Cardiac muscle cell (in vitro differentiated cells and primary cell): ENCODE measurements at regions not wholly inside any gene's neighbourhood (a gene's known extent, or its start where the extent isn't known, plus 50 kb on each side); places are given as distances from the start of the nearest gene placed in this dataset.

Experiments used
- DNase-seq, 2 donors: peaks; one replicate each; pipeline versions ENCODE4 v3.0.0 to v3.0.0-alpha.2; 2010 to 2017; ENCODE audit warnings: low read depth in 1 of 2, low spot score in 1 of 2
- H3K27ac ChIP-seq: fragments of 200-600 bp; sonication (generic); 2 replicates; pipeline ENCODE4 v1.5.1; 2016
- H3K27me3 ChIP-seq: fragments of 200-600 bp; sonication (generic); 2 replicates; pipeline ENCODE4 v1.6.0; 2016; ENCODE audit warnings: control low read depth
- H3K36me3 ChIP-seq: fragments of 200-600 bp; sonication (generic); 2 replicates; pipeline ENCODE4 v1.5.1; 2016; ENCODE audit warnings: control low read depth
- H3K4me1 ChIP-seq: fragments of 200-600 bp; sonication (generic); 2 replicates; pipeline ENCODE4 v1.8.1; 2017; ENCODE audit warnings: low read depth, mild to moderate bottlenecking, mixed run types
- H3K4me3 ChIP-seq: fragments of 200-600 bp; sonication (generic); 2 replicates; pipeline ENCODE4 v1.5.1; 2016; ENCODE audit warnings: mild to moderate bottlenecking
- H3K9me3 ChIP-seq: fragments of 200-600 bp; sonication (generic); 2 replicates; pipeline ENCODE4 v1.5.1; 2017; ENCODE audit warnings: low read depth, mild to moderate bottlenecking, control low read depth
- CTCF ChIP-seq: IDR thresholded peaks from 2 replicates; pipeline ENCODE4 v1.5.1; 2012; ENCODE audit warnings: low read depth, mild to moderate bottlenecking, low read length

- Histone ChIP-seq H3K9me3 (no peaks in the 10 kb centered on the region), H3K27me3 (no peaks in the 10 kb centered on the region), H3K27ac (no peak overlapping the region), H3K4me1 (peaks cover 9% of the 10 kb centered on the region), H3K4me3 (no peak overlapping the region), H3K36me3 (no peaks in the 10 kb centered on the region)
- DNase-seq, result no peak
- TF ChIP-seq CTCF, result no peak
Observed at GRCh38 chr1:84083307-84083706, 60.8 kb upstream of the PRKACB start.

- Histone ChIP-seq H3K9me3 (no peaks in the 10 kb centered on the region), H3K27me3 (no peaks in the 10 kb centered on the region), H3K4me1 (peaks cover 13% of the 10 kb centered on the region), H3K27ac (peak overlapping the region; percentile 98), H3K36me3 (no peaks in the 10 kb centered on the region), H3K4me3 (peak overlapping the region; percentile 96)
- no peak for TF ChIP-seq CTCF
- DNase-seq, result no peak
Observed at GRCh38 chr1:84078842-84079202, 65.2 kb upstream of the PRKACB start.

GRCh38 chr1:84078108-84078841, 65.8 kb upstream of the PRKACB start:
- DNase-seq, result peak; percentile 44 to 51
- H3K4me3 ChIP-seq, result peak overlapping the region; percentile 96
- no peaks in the 10 kb centered on the region for H3K36me3 ChIP-seq
- H3K27me3 ChIP-seq, result no peaks in the 10 kb centered on the region
- peaks cover 13% of the 10 kb centered on the region for H3K4me1 ChIP-seq
- TF ChIP-seq CTCF, result no peak
- H3K9me3 ChIP-seq, result no peaks in the 10 kb centered on the region
- H3K27ac ChIP-seq, result peak overlapping the region; percentile 98

GRCh38 chr1:84077476-84078107, 66.5 kb upstream of the PRKACB start:
- DNase-seq, result peak; percentile 84 to 89
- peak overlapping the region; percentile 96 for H3K4me3 ChIP-seq

GRCh38 chr1:84073266-84073665, 70.8 kb upstream of the PRKACB start:
- no peak overlapping the region for H3K27ac ChIP-seq
- peaks cover 5% of the 10 kb centered on the region for H3K4me1 ChIP-seq
- peak in 1 of 2 donors; percentile 75 for DNase-seq
- no peaks in the 10 kb centered on the region for H3K36me3 ChIP-seq
- no peaks in the 10 kb centered on the region for H3K27me3 ChIP-seq
- H3K4me3 ChIP-seq, result no peak overlapping the region
- no peak for TF ChIP-seq CTCF
- H3K9me3 ChIP-seq, result no peaks in the 10 kb centered on the region

More at GRCh38 chr1:84077476-84078107, 66.5 kb upstream of the PRKACB start:
- no peak for TF ChIP-seq CTCF
- H3K27me3 ChIP-seq, result no peaks in the 10 kb centered on the region
- H3K9me3 ChIP-seq, result no peaks in the 10 kb centered on the region
- peaks cover 13% of the 10 kb centered on the region for H3K4me1 ChIP-seq
- H3K27ac ChIP-seq, result peak overlapping the region; percentile 98
- no peaks in the 10 kb centered on the region for H3K36me3 ChIP-seq
